Thoracic aorta (tissue), 2 donors: ENCODE measurements at regions not wholly inside any gene's neighbourhood (a gene's known extent, or its start where the extent isn't known, plus 50 kb on each side); places are given as distances from the start of the nearest gene placed in this dataset.
"Not testable (repeated sequence)": the region's sequence is repeated elsewhere in the genome, so short reads cannot be mapped to it uniquely, and the experiment has no call there.

Experiments
- ATAC-seq: fragments of 150-250 bp; one replicate; pipeline ENCODE4 v1.8.0; 2017; ENCODE audit warnings: low read depth; ENCODE audit not compliant: insufficient number of reproducible peaks, low FRiP score
- DNase-seq: peaks from one replicate; pipeline ENCODE4 v3.0.0-alpha.2; 2020; ENCODE audit warnings: low spot score
- H3K27ac ChIP-seq, 2 donors: fragments of 200-600 bp; sonication (generic); 1 replicate in 1 of 2; 2 replicates in 1 of 2; pipeline ENCODE4 v1.5.1; 2016; ENCODE audit warnings: mild to moderate bottlenecking in 2 of 2, moderate library complexity in 2 of 2
- H3K27me3 ChIP-seq: fragments of 200-600 bp; sonication (generic); replicated peaks from 2 replicates; pipeline ENCODE4 v1.6.0; 2016; ENCODE audit warnings: mild to moderate bottlenecking; ENCODE audit not compliant: insufficient read depth
- H3K36me3 ChIP-seq: fragments of 200-600 bp; sonication (generic); one replicate; pipeline ENCODE4 v1.5.1; 2016
- H3K4me1 ChIP-seq, 2 donors: fragments of 200-600 bp; sonication (generic); 1 replicate in 1 of 2; 2 replicates in 1 of 2; pipeline versions ENCODE4 v1.5.1 to v1.6.0; 2016; ENCODE audit warnings: low read depth in 2 of 2, mild to moderate bottlenecking in 1 of 2; ENCODE audit not compliant: control insufficient read depth in 1 of 2
- H3K4me3 ChIP-seq: fragments of 200-600 bp; sonication (generic); 2 replicates; pipeline ENCODE4 v1.5.1; 2016; ENCODE audit warnings: mild to moderate bottlenecking
- H3K9me3 ChIP-seq: fragments of 200-600 bp; sonication (generic); 2 replicates; pipeline ENCODE4 v1.5.1; 2016
- CTCF ChIP-seq: fragments of 200-600 bp; sonication (generic); IDR thresholded peaks from one replicate; pipeline ENCODE4 v1.5.1; 2019; ENCODE audit warnings: antibody characterized with exemption

DNA sequence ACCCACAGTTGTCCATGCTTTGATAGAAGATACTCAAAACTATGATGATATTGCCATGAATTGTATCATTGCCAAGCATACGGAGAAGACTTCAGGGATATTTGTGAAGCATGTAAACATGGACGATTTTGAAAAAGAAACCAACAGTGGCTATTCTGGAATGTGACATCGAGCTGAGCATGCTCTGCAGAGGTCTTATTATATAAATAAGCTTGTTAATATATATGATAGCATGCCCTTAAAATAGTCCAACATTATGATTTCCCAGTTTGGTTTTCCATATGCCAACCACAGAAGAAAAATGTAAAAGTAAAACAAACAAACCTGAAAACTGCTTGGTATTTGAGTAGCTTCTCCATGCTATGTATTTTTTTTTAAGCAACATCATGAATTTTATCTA is 159.1 kb downstream of the LNPK start:
- H3K27ac ChIP-seq = no peak overlapping the region
- no peak for ATAC-seq
- no peak for TF ChIP-seq CTCF
- no peaks in the 10 kb centered on the region for H3K27me3 ChIP-seq
- DNase-seq = no peak
- H3K9me3 ChIP-seq = no peaks in the 10 kb centered on the region
- H3K4me3 ChIP-seq = no peak overlapping the region
- H3K36me3 ChIP-seq = no peaks in the 10 kb centered on the region
- H3K4me1 ChIP-seq = no peaks in the 10 kb centered on the region

DNA sequence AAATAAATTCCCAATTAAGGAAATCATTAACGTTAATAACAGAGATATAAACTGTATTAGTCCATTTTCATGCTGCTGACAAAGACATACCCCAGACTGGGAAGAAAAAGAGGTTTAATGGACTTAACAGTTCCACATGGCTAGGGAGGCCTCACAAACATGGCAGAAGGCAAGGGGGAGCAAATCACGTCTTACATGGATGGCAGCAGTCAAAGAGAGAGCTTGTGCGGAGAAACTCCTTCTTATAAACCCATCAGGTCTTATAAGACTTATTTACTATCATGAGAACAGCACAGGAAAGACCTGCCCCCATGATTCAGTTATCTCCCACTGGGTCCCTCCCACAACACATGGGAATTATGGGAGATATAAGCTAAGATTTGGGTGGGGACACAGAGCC is 161.3 kb downstream of the LNPK start:
- ATAC-seq, H3K27ac ChIP-seq, H3K27me3 ChIP-seq, DNase-seq, H3K9me3 ChIP-seq, H3K36me3 ChIP-seq, H3K4me3 ChIP-seq: not testable (repeated sequence)
- peaks cover 6 to 18% of the 10 kb centered on the region in 2 donors for H3K4me1 ChIP-seq

DNA sequence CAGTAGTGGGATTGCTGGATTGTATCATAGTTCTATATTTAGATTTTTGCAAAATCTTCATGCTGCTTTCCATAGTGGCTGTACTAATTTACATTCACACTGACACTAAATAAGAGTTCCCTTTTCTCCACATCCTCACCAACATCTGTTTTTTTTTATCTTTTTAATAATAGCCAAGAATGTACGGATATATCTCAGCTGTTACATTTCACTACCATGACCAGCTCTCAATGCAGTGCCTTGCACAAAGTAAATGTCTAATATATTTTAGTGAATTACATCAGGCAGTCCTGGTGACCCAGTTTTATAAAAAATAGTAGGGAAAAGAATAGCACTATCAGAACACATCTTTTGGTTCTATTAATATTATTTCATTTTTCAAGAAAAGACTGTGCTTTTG is 161.8 kb downstream of the LNPK start:
- no peak for ATAC-seq
- Histone ChIP-seq H3K9me3 (no peaks in the 10 kb centered on the region), H3K4me1 (peaks cover 6 to 19% of the 10 kb centered on the region in 2 donors), H3K4me3 (no peak overlapping the region), H3K36me3 (no peaks in the 10 kb centered on the region), H3K27me3 (no peaks in the 10 kb centered on the region), H3K27ac (no peak overlapping the region)
- no peak for DNase-seq
- TF ChIP-seq CTCF = no peak

- ATAC-seq (no peak), DNase-seq (no peak)
- H3K27me3 ChIP-seq = no peaks in the 10 kb centered on the region
- no peak overlapping the region for H3K4me3 ChIP-seq
- TF ChIP-seq CTCF = no peak
- H3K27ac ChIP-seq = no peak overlapping the region
- peaks cover 6 to 19% of the 10 kb centered on the region in 2 donors for H3K4me1 ChIP-seq
- no peaks in the 10 kb centered on the region for H3K9me3 ChIP-seq
- H3K36me3 ChIP-seq = no peaks in the 10 kb centered on the region
Observed at GRCh38 chr2:175838979-175839378, 163.1 kb downstream of the LNPK start.

GRCh38 chr2:175837046-175837445 is 165.0 kb downstream of the LNPK start:
- no peak for DNase-seq
- no peak for TF ChIP-seq CTCF
- H3K27ac ChIP-seq = no peak overlapping the region
- no peak for ATAC-seq
- no peaks in the 10 kb centered on the region for H3K27me3 ChIP-seq
- H3K9me3 ChIP-seq = no peaks in the 10 kb centered on the region
- H3K36me3 ChIP-seq = no peaks in the 10 kb centered on the region
- peaks cover 6 to 19% of the 10 kb centered on the region in 2 donors for H3K4me1 ChIP-seq
- H3K4me3 ChIP-seq = no peak overlapping the region

GRCh38 chr2:175836361-175836760 is 165.7 kb downstream of the LNPK start:
- Histone ChIP-seq H3K4me1 (peaks cover 6 to 19% of the 10 kb centered on the region in 2 donors), H3K27ac (no peak overlapping the region), H3K9me3 (no peaks in the 10 kb centered on the region), H3K4me3 (no peak overlapping the region), H3K36me3 (no peaks in the 10 kb centered on the region), H3K27me3 (no peaks in the 10 kb centered on the region)
- DNase-seq (no peak), ATAC-seq (no peak)
- TF ChIP-seq CTCF = no peak
